HG03064 (cell line): ENCODE measurements at regions not wholly inside any gene's neighbourhood (a gene's known extent, or its start where the extent isn't known, plus 50 kb on each side); places are given as distances from the start of the nearest gene placed in this dataset.

ENCODE experiments used
- ATAC-seq: cut with Tn5 transposase; IDR thresholded peaks from one replicate; pipeline ENCODE4 v1.9.1; 2021; ENCODE audit warnings: low read depth; ENCODE audit not compliant: unreplicated experiment

- ATAC-seq = no peak
Measured at GRCh38 chrX:45379236-45379635, 178.6 kb upstream of the DIPK2B start.

- no peak for ATAC-seq
Measured at GRCh38 chrX:45372151-45372550, 171.5 kb upstream of the DIPK2B start.

- ATAC-seq = no peak
Measured at GRCh38 chrX:45368705-45369104, 168.0 kb upstream of the DIPK2B start.

- no peak for ATAC-seq
Measured at GRCh38 chrX:45363596-45363995, 162.9 kb upstream of the DIPK2B start.

GRCh38 chrX:45360571-45360970, 159.9 kb upstream of the DIPK2B start:
- ATAC-seq = no peak

- ATAC-seq = no peak
Measured at GRCh38 chrX:45358392-45358791, 157.7 kb upstream of the DIPK2B start.

GRCh38 chrX:45353456-45353855, 152.8 kb upstream of the DIPK2B start:
- no peak for ATAC-seq

- ATAC-seq = no peak
Measured at GRCh38 chrX:45352611-45353010, 151.9 kb upstream of the DIPK2B start.

GRCh38 chrX:45351478-45351877, 150.8 kb upstream of the DIPK2B start:
- no peak for ATAC-seq

- no peak for ATAC-seq
Measured at GRCh38 chrX:45348296-45348695, 147.6 kb upstream of the DIPK2B start.

- no peak for ATAC-seq
Measured at GRCh38 chrX:45347877-45348276, 147.2 kb upstream of the DIPK2B start.

- ATAC-seq = no peak
Measured at GRCh38 chrX:45344594-45344993, 143.9 kb upstream of the DIPK2B start.

GRCh38 chrX:45329217-45329616, 128.5 kb upstream of the DIPK2B start:
- no peak for ATAC-seq

GRCh38 chrX:45324941-45325340, 124.3 kb upstream of the DIPK2B start:
- ATAC-seq = no peak

- ATAC-seq = no peak
Measured at GRCh38 chrX:45323387-45323786, 122.7 kb upstream of the DIPK2B start.

GRCh38 chrX:45322820-45323219, 122.1 kb upstream of the DIPK2B start:
- no peak for ATAC-seq

GRCh38 chrX:45322382-45322781, 121.7 kb upstream of the DIPK2B start:
- no peak for ATAC-seq

- ATAC-seq = no peak
Measured at GRCh38 chrX:45320191-45320590, 119.5 kb upstream of the DIPK2B start.

- no peak for ATAC-seq
Measured at GRCh38 chrX:45309801-45310200, 109.1 kb upstream of the DIPK2B start.

- ATAC-seq = no peak
Measured at GRCh38 chrX:45309096-45309495, 108.4 kb upstream of the DIPK2B start.

GRCh38 chrX:45306794-45307193, 106.1 kb upstream of the DIPK2B start:
- no peak for ATAC-seq

- ATAC-seq = no peak
Measured at GRCh38 chrX:45300638-45301037, 100.0 kb upstream of the DIPK2B start.

GRCh38 chrX:45295259-45295986, 94.7 kb upstream of the DIPK2B start:
- no peak for ATAC-seq
